ENCODE measurements at regions not wholly inside any gene's neighbourhood (a gene's known extent, or its start where the extent isn't known, plus 50 kb on each side); places are given as distances from the start of the nearest gene placed in this dataset.

GRCh38 chr11:121769191-121769590 lies 316.4 kb upstream of the SORL1-AS1 start:
- Histone ChIP-seq H3K4me3 (replicated peaks in 1 of 2; ENCODE audit: low read depth in 1 of 2, low read length in 2 of 2) (no peak overlapping the region), H3K79me2 (ENCODE audit: insufficient read depth, low read length) (no peaks in the 10 kb centered on the region), H3K9me3 (ENCODE audit: control insufficient read depth in 1 of 2, insufficient read depth in 1 of 2, low read depth in 1 of 2, low read length in 2 of 2) (no peaks in the 10 kb centered on the region), H3K27me3 (ENCODE audit: insufficient read depth, low read length) (no peaks in the 10 kb centered on the region), H3K36me3 (ENCODE audit: control insufficient read depth in 1 of 2, insufficient read depth in 2 of 2, low read length in 2 of 2) (no peaks in the 10 kb centered on the region), H3K4me2 (ENCODE audit: low read length) (no peak overlapping the region), H2AFZ (ENCODE audit: low read depth, low read length, poor library complexity, severe bottlenecking) (no peak overlapping the region), H3K9ac (ENCODE audit: low read length) (no peak overlapping the region), H3K27ac (ENCODE audit: low read depth, low read length) (no peak overlapping the region), H4K20me1 (ENCODE audit: insufficient read depth) (no peaks in the 10 kb centered on the region), H3K9me2 (ENCODE audit: insufficient read depth) (no peaks in the 10 kb centered on the region), H3K4me1 (ENCODE audit: control insufficient read depth in 1 of 2, insufficient read depth in 2 of 2, low read length in 2 of 2) (no peaks in the 10 kb centered on the region)
- RAD21 ChIA-PET (ENCODE audit: low non-redundant PET in 1 of 2, low total read pairs in 2 of 2, uncharacterized antibody in 2 of 2, unreplicated experiment in 2 of 2) = no interaction called here
- no TSS peak for BruUV-seq (replicated peaks)
- ATAC-seq = no peak
- intact Hi-C loops (cut with micrococcal nuclease) = no loop called here
- CTCF ChIA-PET = no interaction called here
- DNase-seq (ENCODE audit: low read depth, low spot score) = no peak
- POLR2A ChIA-PET = no interaction called here
- TF ChIP-seq JUND (IDR thresholded peaks at IDR 0.05) = no peak
- TF ChIP-seq POLR2A (IDR thresholded peaks at IDR 0.05; ENCODE audit: borderline replicate concordance, extremely low read depth, insufficient read depth, insufficient read length) = no peak
- TF ChIP-seq FOSL1 (IDR thresholded peaks at IDR 0.05; ENCODE audit: low read depth) = no peak
- no peak for TF ChIP-seq ATF3 (IDR thresholded peaks at IDR 0.05)
- no peak for TF ChIP-seq RAD21 (IDR thresholded peaks at IDR 0.05; ENCODE audit: low read depth)
- TF ChIP-seq EZH2 (IDR thresholded peaks at IDR 0.05) = no peak
- no peak for TF ChIP-seq MAX (IDR thresholded peaks at IDR 0.05)
- TF ChIP-seq SP1 (IDR thresholded peaks at IDR 0.05; ENCODE audit: low read depth) = no peak
- no peak for TF ChIP-seq SIN3A (IDR thresholded peaks at IDR 0.05; ENCODE audit: low read depth)
- TF ChIP-seq REST (IDR thresholded peaks at IDR 0.05; ENCODE audit: low read depth) = no peak
- no peak for TF ChIP-seq CBX3 (IDR thresholded peaks at IDR 0.05; ENCODE audit: low read depth)
- no peak for TF ChIP-seq CEBPB (IDR thresholded peaks at IDR 0.05; ENCODE audit: low read depth)
- no peak for TF ChIP-seq EZH2phosphoT487 (IDR thresholded peaks at IDR 0.05; ENCODE audit: borderline replicate concordance)
- no peak for TF ChIP-seq ZBTB33 (IDR thresholded peaks at IDR 0.05; ENCODE audit: extremely low read depth, insufficient replicate concordance, low read length)
- TF ChIP-seq EGR1 (IDR thresholded peaks at IDR 0.05; ENCODE audit: low read depth) = no peak
- no peak for TF ChIP-seq ZFX (IDR thresholded peaks at IDR 0.05)

Data from HCT116 (cell line).